ENCODE measurements at regions not wholly inside any gene's neighbourhood (a gene's known extent, or its start where the extent isn't known, plus 50 kb on each side); places are given as distances from the start of the nearest gene placed in this dataset.

- no peak for DNase-seq
Observed at GRCh38 chr4:25531272-25531671, 124.4 kb upstream of the SLC34A2 start.

GRCh38 chr4:25532591-25532990, 123.1 kb upstream of the SLC34A2 start:
- DNase-seq = peak; percentile 5

GRCh38 chr4:25533256-25533655, 122.4 kb upstream of the SLC34A2 start:
- no peak for DNase-seq

DNA sequence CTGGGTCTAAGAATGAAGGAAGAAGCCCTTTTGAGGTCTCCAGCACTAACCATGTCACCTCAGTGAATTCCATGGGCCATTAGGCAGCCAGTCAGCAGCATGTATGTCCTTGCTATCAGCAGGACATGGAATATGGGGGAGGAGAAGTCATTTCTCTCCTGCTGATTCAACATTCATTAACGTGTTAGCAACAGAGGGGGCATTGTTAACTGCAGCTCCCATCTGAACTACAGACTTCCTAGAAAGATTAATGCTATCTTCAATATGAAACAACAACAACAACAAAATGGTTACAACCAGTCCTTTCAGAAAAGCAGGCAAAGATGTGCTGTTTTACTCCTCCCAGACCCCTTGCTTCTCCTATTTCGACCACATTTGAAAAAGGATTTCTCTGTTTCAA, 120.4 kb upstream of the SLC34A2 start:
- DNase-seq = no peak

DNA sequence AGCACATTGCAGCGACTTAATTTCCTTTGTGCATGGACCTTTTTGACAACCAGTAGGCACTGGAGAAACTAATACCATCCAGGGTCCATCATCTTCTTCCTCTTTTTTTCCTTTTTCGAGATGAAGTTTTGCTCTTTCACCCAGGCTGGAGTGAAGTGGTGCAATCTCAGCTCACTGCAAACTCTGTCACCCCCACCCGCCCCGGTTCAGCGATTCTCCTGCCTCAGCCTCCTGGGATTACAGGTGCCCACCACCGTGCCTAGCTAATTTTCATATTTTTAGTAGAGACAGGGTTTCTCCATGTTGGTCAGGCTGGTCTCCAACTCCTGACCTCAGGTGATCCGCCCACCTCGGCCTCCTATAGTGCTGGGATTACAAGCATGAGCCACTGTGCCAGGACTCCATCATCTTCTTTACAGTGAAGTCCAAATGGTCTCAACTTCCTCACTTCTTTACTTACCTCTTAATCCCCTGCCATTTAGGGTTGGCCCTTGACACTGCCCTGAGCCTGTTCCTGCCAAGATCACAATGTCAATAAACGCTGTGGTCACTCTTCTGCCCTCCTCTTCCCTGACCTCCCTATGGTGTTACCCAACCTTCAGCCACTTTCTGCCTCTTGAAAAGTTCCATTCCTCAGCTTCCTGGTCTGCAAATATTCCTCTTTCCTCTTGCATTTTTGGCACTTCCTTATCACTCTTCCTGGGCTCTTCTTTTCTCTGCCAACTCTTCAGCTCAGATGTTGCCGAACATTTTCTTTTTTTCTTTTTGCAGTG, 119.8 kb upstream of the SLC34A2 start:
- DNase-seq = no peak

- no peak for DNase-seq
Observed at GRCh38 chr4:25536564-25537320, 118.9 kb upstream of the SLC34A2 start.

GRCh38 chr4:25538430-25538829, 117.2 kb upstream of the SLC34A2 start:
- no peak for DNase-seq

DNA sequence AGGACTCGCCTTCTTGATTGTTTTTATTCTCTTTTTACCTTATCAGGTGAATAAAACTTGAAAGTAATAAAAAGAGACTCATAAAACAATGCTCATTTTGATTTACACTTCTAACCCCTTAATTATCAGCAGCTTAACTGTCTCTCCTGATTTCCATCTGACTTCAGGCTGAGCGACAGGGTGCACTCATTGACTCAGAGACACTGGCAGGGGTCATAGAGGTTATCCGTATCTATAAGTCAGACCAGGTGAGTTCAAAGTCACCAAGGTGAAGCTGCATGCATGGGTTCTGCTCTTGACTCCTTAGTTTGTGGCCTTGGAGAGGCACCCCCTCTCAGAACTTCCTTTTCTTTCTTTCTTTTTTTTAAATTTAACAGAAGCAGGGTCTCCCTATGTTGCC, 116.4 kb upstream of the SLC34A2 start:
- DNase-seq = no peak

GRCh38 chr4:25540734-25541133, 114.9 kb upstream of the SLC34A2 start:
- DNase-seq = no peak

GRCh38 chr4:25547343-25547742, 108.3 kb upstream of the SLC34A2 start:
- DNase-seq = no peak

- DNase-seq = no peak
Observed at GRCh38 chr4:25549413-25549812, 106.2 kb upstream of the SLC34A2 start.

DNA sequence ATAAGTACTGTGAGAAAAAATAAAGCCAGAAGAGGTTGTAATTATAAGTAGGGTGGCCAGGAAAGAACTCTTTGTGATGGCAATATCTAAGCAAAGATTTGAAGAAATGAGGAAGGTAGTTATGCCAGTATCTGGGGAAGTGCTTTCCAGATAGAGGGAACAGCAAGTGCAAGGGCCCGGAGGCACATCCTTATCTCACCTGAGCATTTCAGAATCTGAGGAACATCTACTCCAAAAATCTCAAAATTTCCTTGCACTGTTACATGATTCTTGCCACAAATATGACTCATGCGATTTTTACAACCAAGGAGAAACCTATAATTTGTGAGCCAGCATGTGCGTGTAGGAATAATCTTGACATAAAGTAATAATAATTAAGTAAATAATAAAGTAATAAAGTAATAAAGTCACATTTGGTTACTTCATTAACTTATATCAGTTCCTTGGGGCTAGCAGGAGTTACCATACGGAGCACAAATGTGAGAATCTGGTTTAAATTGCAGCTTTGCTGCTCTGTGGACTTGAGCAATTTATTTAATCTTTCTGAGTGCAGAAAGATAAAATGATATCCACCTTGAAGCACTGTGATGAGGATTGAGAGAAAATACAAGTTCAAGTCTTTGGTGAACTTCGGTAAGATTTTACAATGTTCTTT, 105.1 kb upstream of the SLC34A2 start:
- DNase-seq = no peak

DNA sequence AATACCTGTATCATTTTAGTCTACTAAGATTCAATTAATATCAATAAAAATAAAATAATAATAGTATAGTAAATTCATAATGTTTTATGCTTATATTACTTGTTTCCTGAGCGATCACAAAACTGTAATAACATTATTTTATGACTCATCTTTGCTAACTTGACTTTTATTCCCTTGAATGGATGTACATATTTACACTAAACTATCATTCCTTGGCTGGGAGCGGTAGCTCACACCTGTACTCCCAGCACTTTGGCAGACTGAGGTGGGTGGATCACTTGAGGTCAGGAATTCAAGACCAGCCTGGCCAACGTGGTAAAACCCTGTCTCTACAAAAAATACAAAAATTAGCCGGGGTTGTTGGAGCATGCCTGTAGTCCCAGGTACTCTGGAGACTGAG, 104.0 kb upstream of the SLC34A2 start:
- DNase-seq = no peak

DNA sequence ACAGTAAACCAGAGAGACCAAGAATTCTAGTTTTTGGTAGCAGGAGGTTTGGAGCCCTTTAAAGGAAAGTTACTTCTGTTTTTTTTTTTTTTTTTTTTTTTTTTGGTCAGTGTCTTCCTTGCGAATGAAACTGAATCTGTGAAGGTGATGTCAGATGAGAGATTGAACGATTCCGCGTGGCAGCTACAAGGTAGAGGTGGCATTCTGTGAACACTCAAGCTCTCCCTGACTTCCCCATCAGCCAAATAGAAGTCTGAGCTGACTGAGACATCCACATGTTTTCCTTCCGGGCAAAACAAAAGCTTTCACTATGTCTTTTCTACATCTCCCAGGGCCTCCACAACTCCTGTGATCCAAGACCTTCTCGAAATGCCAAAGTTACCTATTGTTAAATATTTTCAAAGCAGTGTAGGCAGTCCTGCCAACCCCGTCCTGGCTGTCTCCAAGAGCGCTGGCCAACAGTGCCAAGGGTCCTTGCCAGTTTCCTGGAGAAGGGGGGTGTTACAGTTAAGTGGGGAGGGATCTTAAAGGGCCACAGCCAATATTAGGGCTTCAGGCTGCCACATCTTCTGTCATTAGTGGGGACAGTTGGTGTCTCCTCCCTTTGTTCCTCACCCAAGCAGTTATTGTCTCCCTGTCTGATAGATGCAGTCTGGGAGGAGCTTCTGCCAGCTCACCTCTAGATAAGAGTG, 102.9 kb upstream of the SLC34A2 start:
- DNase-seq = no peak

GRCh38 chr4:25559508-25559907, 96.1 kb upstream of the SLC34A2 start:
- no peak for DNase-seq

DNA sequence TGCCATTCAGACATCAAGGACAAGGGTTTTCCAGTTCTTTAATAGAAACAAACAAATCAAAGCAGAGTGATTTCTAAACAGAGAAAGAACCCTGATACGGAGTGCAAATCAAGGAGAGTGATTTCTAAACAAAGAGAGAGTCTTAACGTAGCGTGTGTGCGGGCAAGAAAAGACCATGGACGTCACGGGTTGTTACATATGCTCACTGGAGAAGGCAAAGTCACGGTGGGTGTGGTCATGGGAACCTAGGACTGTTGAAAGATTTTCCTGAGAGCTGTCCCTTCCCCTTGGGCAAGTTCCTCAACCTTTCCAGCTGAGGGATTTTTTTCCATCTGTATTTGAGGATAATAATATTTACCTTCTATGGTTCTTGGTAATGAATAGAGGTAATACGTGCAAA, 95.0 kb upstream of the SLC34A2 start:
- no peak for DNase-seq

DNA sequence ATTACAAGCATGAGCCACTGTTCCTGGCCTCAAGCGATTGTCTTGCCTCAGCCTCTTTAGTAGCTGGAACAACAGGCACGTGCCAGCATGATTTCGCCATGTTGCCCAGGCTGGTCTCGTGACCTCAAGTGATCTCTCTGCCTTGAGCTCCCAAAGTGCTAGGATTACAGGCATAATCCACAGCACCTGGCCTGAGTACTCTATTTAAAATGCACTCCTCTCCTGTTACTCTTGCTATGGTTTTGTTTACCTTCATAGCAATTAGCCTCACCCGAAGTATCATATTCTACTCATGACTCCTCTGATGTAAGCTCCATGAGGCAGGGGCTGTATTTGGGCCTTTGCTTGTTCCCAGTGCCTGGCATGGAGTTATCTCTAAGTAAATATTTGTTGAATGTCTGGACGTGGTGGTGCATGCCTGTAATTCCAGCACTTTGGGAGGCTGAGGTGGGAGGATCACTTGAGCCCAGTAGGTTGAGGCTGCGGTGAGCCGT, 92.5 kb upstream of the SLC34A2 start:
- DNase-seq = no peak

- no peak for DNase-seq
Observed at GRCh38 chr4:25564836-25565235, 90.8 kb upstream of the SLC34A2 start.

- no peak for DNase-seq
Observed at GRCh38 chr4:25567253-25567652, 88.4 kb upstream of the SLC34A2 start.

DNA sequence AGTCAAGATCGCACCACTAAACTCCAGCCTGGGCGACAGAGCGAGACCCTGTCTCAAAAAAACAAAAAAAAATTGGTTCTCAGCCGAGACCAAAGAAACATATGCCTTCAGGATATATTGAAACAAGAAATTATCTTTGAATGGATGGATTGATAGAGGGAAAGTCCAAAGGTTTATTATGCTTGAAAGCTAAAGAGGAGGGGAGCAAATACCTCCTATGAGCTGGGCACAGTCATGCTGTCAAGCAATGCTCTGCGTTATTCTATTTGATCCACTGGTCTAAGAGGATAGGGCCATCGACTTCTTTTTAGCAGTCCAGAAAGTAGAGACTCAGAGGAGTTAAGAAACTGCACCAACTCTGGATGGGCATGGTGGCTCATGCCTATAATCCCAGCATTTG, 85.9 kb upstream of the SLC34A2 start:
- no peak for DNase-seq

- no peak for DNase-seq
Observed at GRCh38 chr4:25575611-25576010, 80.0 kb upstream of the SLC34A2 start.

GRCh38 chr4:25578432-25578831, 77.2 kb upstream of the SLC34A2 start:
- DNase-seq = no peak

All from stimulated activated CD4-positive, alpha-beta T cell treated with anti-CD3 and anti-CD28 coated beads, Interleukin-15, amount 100 ng/mL, for 24 hours (primary cell).